GM18868 (cell line): ENCODE measurements at regions not wholly inside any gene's neighbourhood (a gene's known extent, or its start where the extent isn't known, plus 50 kb on each side); places are given as distances from the start of the nearest gene placed in this dataset.

Source experiments
- ATAC-seq: cut with Tn5 transposase; IDR thresholded peaks from one replicate; pipeline ENCODE4 v1.9.1; 2021; ENCODE audit warnings: mild to moderate bottlenecking, moderate library complexity; ENCODE audit not compliant: unreplicated experiment

DNA sequence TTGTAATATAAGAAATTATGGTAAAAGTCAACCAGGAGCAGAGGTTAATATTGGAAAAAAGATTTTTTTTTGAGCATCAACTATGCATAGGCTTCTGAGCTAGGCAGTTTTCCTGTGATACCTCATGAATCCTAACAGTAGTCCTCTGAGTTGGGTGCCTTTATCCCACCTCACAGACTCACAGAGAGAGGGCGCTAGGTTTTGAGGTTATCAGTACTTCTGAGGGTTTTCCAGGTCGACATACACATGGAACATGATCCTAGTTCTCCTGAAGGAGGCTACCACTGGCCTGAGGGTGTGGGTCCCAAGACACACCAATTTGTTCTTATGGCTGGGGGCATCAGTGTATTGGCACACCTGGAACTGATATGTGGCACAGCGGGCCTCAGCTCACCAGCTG, 358.8 kb upstream of the JAG1 start:
- no peak for ATAC-seq

DNA sequence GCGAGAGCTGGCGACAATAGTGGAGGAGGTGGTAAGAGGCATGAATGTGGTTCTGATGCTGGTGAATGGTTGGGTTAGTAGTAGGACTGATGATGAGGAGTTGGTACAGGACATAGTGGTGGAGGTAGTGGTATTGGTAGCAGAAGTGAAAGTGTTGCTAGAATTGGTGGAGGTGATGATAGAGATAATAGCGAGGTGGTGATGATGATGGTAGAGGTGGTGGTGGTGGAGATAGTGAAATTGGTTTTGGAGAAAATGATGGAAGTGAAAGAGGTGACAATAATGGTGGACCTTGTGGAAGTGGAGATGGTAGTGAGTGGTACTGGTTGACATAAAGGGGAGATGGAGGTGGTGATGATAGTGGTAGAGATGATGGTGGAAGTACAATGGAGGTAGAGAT, 360.2 kb upstream of the JAG1 start:
- ATAC-seq, result no peak

- ATAC-seq, result no peak
Observed at GRCh38 chr20:11035211-11035610, 361.4 kb upstream of the JAG1 start.

GRCh38 chr20:11041396-11041795, 367.6 kb upstream of the JAG1 start:
- no peak for ATAC-seq

- ATAC-seq, result no peak
Observed at GRCh38 chr20:11043001-11043400, 369.2 kb upstream of the JAG1 start.

DNA sequence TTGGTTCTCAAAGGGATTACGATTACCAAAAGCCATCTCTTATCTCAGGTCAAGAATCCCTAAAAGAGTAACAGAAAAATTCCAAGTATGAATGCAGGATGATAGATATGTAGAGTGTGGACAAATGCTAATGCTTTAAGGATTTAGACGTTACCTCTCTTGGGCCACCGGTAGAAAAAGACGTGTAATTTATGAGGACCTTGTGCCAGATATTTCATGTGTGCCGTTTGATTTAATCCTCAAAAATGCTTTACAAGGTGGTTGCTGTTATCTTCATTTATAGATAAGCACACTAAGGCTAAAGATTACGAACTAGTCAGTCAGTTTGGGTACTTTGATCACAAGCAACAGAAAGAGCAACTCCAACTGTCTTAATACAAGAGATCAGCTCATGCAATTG, 370.8 kb upstream of the JAG1 start:
- no peak for ATAC-seq

- ATAC-seq, result no peak
Observed at GRCh38 chr20:11045412-11046175, 371.8 kb upstream of the JAG1 start.

DNA sequence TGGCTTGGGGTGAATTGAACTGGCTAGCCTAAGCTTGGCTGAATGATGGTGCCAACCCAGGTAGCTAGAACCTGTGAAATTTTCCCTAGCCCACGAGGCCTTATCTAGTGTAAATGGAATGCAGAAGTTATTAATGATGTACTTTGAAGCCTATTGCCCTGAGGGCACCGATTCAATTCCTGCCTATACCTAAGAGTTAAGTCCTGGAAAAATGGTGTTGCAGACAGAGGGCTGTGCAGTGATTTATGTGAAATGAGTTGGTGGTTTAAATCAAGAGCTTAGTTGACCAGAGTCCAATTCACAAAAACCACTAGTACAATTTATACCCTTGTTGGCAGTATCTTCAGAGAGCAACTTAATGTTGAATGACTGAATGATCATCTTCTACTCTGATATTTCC, 373.8 kb upstream of the JAG1 start:
- ATAC-seq, result no peak

DNA sequence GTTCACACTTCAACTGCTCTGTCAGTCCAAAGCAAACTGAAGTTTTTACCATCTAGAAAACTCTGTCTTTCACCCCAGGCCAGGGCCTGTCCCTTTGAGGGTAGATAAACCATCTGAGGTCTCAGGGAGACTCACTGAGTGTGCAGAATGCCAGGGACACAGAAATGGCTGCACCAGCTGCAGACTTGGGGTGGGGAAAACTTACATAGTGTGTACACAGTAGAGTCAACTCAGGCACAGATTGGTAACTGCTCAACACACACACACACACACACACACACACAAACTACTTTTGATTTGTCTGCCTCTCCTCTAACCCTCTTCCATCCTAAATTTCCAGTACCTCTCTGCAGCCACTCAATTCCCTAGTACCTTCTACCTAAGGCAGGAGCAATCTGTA, 374.9 kb upstream of the JAG1 start:
- no peak for ATAC-seq

GRCh38 chr20:11050350-11050749, 376.6 kb upstream of the JAG1 start:
- no peak for ATAC-seq

DNA sequence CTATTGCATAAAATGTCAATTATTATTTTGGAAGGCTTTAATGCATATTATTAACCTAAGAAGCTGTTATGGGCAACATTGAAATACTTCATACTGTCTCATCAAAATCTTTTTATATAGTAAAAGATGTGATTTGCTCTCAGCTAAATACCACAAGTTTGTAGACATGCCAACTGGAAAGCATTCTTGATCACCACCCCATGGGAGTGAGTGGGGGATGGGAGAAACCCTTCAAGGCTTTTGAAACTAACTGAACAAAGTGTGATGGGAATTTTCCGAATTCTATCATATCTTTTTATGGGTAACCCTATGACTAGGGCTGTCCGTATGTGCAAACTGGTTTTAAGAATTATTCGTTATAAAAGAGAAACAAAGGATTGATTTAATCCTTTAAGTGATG, 377.3 kb upstream of the JAG1 start:
- no peak for ATAC-seq

DNA sequence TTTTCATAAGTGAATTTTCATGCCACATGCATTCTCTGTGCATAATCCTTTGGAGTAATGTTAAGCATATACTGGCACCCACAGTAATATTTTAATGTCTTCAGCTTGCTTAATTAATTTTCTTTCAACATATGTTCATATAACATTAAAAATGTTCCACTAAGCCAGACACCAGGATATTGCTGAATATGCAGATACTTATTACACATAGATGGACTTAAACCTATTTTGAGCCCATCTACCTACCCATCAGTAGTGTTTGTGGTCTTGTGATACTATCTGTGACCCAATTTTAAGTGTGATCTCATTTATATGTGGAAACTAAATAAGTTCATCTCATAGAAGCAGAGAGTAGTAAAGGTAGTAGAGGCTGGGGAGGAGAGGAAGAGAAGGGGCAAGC, 379.5 kb upstream of the JAG1 start:
- no peak for ATAC-seq

DNA sequence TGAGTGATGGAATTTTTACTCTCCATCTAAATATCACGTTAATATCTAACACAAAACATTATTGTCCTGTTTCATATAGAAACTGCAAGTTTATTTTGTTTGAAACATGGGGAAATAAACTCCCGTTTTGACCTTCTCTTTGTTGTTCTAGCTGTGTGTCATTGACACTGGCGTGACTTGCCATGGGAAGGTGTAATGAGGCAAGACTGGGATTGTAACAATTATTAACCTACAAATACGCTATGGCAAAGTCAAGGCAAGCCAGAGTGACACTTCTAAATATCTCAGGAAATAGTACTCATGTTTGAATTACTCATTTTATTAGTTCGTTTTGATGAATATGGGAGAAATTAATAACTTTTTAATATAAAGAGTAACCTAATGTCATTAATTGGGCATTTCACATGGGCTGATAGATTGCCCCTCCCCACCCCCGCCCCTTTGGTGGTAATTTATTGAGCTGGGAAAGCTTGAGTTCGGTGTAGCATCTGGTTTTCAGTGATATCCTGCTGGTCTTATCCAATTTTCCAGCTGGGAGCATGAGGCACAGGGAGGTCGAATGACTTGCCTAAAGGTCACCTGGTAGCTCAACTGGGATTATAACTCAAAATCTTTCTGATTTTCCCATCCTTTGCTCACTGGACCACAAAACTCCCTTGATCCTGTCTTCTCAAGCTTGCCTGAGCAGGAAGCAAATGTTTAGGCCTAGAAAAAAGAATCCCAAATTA, 380.6 kb upstream of the JAG1 start:
- no peak for ATAC-seq

GRCh38 chr20:11056414-11056813, 382.6 kb upstream of the JAG1 start:
- ATAC-seq, result peak; percentile 85

- ATAC-seq, result no peak
Observed at GRCh38 chr20:11057624-11058023, 383.8 kb upstream of the JAG1 start.

DNA sequence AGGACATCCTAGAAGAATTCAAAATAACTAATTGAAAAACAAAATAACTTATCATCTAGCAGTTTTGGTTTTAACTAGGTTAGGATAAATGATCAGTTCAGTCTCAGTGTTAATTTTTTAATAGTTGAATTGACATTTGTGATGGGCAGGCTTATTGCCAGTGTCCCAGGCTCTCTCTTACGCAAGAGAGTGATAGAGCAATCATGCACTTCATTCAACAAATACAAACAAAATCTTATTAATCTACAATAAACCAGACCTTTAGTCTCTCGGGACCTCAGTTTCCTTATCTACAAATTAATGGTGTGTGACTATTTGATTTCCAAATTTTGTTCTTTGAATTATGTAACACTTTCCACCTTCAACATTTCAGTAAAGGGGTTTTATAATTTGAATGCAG, 385.9 kb upstream of the JAG1 start:
- no peak for ATAC-seq

DNA sequence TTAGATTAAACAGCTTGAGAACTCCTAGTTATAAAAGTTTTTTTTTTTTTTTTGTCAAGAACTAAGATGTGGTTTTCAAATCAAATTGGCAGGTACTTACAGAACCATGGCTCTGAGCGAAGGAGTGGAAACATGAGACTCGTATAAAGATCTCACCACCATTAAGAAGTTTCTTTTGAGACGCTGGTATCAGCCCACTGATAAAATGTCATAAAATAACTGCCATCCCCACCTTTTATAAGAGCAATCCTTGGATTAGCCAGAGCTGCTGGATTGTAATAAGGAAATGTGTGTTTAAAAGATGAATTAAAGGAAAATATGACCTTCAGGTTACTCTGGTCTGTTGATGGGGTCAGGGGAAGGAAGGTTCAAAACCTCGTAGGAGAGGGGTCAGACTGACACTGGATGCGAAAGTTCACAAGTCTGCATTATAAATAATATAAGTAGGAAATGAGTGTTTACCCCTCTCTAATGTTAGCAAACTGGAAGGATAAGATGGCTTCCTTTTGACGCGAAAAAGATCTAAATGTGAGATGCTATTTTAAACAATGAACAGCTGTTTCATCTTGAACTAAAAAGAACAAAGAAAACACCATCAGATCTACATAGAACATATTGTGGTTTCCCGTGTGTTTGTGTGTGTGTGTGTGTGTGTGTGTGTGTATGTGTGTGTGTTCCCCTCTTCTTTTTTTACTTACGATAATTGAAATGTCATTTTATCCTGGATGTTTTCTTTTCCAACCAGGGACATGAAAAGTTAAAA, 386.8 kb upstream of the JAG1 start:
- no peak for ATAC-seq

DNA sequence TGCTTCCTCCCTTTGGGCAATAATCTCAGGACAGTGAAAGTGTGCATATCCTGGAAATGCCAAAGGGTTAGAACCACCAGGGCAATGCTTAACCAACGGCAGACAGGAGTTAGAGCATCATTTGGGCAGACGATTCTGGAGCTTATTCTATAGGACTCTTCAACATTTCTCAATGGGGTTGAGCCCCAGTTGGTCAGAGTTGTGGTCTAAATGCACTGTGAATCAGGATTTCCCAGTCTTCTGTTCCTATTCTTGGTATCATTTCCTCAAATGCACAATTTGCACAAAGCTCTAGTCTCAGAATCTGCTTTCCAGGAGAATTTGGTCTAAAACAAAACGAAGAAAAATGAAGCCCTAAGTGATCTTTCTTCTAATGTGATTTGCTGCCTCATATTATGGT, 389.6 kb upstream of the JAG1 start:
- ATAC-seq, result no peak

DNA sequence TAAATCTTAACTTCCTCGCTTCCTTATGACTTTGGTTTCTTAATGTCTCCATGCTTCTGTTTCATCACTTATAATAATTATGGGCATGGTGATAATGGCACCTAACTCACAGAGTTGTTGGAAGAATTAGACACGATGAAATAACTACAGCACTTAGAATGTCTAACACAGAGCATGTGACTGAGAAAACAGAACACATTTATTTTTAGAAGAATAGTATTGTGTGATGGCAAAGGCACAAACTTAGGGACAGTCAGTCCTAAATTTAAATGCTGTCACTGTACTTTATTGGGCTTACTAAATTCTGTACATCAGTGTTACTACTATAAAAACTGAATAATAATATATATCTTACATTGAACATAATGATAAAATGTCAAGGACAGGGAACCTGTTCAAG, 391.1 kb upstream of the JAG1 start:
- ATAC-seq, result no peak

DNA sequence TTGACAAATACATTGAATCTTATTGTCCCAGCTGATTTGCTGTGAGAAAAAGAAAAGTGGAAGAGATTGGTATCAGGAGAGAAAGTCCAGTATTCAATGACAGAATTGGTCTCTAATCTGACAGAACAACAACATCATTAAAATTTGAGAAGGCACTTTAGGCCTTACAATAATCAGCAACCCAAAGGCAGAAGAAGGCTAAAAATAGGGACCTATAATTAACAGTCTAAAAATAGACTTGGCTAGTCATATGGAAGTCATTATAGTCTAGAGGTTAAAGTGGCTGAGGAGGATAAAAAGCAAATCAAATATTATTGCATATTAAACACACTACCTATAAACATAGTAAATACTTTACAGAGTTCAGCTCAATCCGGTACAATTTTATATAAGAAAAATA, 393.6 kb upstream of the JAG1 start:
- no peak for ATAC-seq

GRCh38 chr20:11072982-11073381, 399.2 kb upstream of the JAG1 start:
- ATAC-seq, result no peak
